A549 (cell line): ENCODE measurements at regions not wholly inside any gene's neighbourhood (a gene's known extent, or its start where the extent isn't known, plus 50 kb on each side); places are given as distances from the start of the nearest gene placed in this dataset.

Experiments used
- ATAC-seq, 2 experiments: fragments of 200-7000 bp in 1 of 2; fragments of >200 bp in 1 of 2; cut with Nextera tagmentation in 1 of 2; cut with Tn5 transposase in 1 of 2; 3 replicates each; pipeline versions ENCODE4 v1.8.0 to v1.9.1; 2018 to 2020; ENCODE audit warnings: mild to moderate bottlenecking in 1 of 2, moderate library complexity in 1 of 2
- CTCF ChIA-PET: fragments of 300-600 bp; sonication (Branson Sonifier 250); formaldehyde crosslinking; extraction: SDS; loops from one replicate; lab custom pipeline; 2021; ENCODE audit warnings: antibody characterized with exemption, inconsistent platforms; lab: Yijun Ruan, JAX
- POLR2A ChIA-PET: fragments of 350-600 bp; formaldehyde crosslinking; extraction: SDS; loops from one replicate; lab custom pipeline; 2021; ENCODE audit warnings: antibody characterized with exemption, inconsistent platforms; lab: Yijun Ruan, JAX
- DNase-seq, 2 experiments: peaks; one replicate each; pipeline versions ENCODE4 v3.0.0 to v3.0.0-alpha.2; 2011 to 2016; ENCODE audit warnings: low read depth in 1 of 2, low spot score in 1 of 2
- FAIRE-seq: peaks from 2 replicates; lab custom pipeline; 2011; peaks lifted over from hg19 to GRCh38; lab: Jason Lieb, UNC
- H3K27ac ChIP-seq, 2 experiments: fragments of >200 bp; sonication (Bioruptor Twin); formaldehyde crosslinking; 3 replicates each; pipeline ENCODE4 v1.5.1; 2016 to 2017
- H3K4me1 ChIP-seq: fragments of >200 bp; sonication (Bioruptor Twin); formaldehyde crosslinking; 3 replicates; pipeline ENCODE4 v1.6.1; 2016
- H3K4me2 ChIP-seq: fragments of >200 bp; sonication (Bioruptor Twin); formaldehyde crosslinking; 3 replicates; pipeline ENCODE4 v1.6.1; 2016
- H3K4me3 ChIP-seq: fragments of >200 bp; sonication (Bioruptor Twin); formaldehyde crosslinking; 3 replicates; pipeline ENCODE4 v1.5.1; 2016
- H3K9me3 ChIP-seq: fragments of >200 bp; sonication (Bioruptor Twin); formaldehyde crosslinking; 3 replicates; pipeline ENCODE4 v1.6.1; 2016
- ATOH8 ChIP-seq: fragments of 250-450 bp; sonication (Bioruptor Pico); IDR thresholded peaks from 2 replicates; pipeline ENCODE4 v1.5.0; 2020; ENCODE audit warnings: low read depth, mild to moderate bottlenecking, moderate library complexity
- E2F6 ChIP-seq: IDR thresholded peaks from 2 replicates; pipeline ENCODE4 v1.6.1; 2012; ENCODE audit warnings: low read depth, borderline replicate concordance
- EHF ChIP-seq: fragments of 250-450 bp; sonication (Bioruptor Pico); IDR thresholded peaks from 2 replicates; pipeline ENCODE4 v1.5.0; 2020; ENCODE audit warnings: mild to moderate bottlenecking
- EHMT2 ChIP-seq: fragments of 200-600 bp; sonication (generic); IDR thresholded peaks from 2 replicates; pipeline ENCODE4 v1.6.1; 2016; ENCODE audit warnings: antibody characterized with exemption, low read depth, mild to moderate bottlenecking, moderate library complexity
- ELK1 ChIP-seq: fragments of 150-350 bp; IDR thresholded peaks from 2 replicates; pipeline ENCODE4 v1.6.1; 2014; ENCODE audit warnings: low read depth, mild to moderate bottlenecking, low read length
- FOSB ChIP-seq: fragments of 250-450 bp; sonication (Bioruptor Pico); IDR thresholded peaks from 2 replicates; pipeline ENCODE4 v1.5.0; 2020; ENCODE audit warnings: mild to moderate bottlenecking, moderate library complexity
- FOXS1 ChIP-seq: fragments of 250-450 bp; sonication (Bioruptor Pico); IDR thresholded peaks from 2 replicates; pipeline ENCODE4 v1.5.0; 2020; ENCODE audit warnings: mild to moderate bottlenecking, moderate library complexity
- GATA3 ChIP-seq: IDR thresholded peaks from 2 replicates; pipeline ENCODE4 v1.6.1; 2012; ENCODE audit warnings: borderline replicate concordance
- HDAC2 ChIP-seq: fragments of 200-600 bp; sonication (generic); IDR thresholded peaks from 2 replicates; pipeline ENCODE4 v1.6.1; 2016
- HOXB5 ChIP-seq: fragments of 250-450 bp; sonication (Bioruptor Pico); IDR thresholded peaks from 2 replicates; pipeline ENCODE4 v1.5.0; 2020; ENCODE audit warnings: mild to moderate bottlenecking, moderate library complexity
- MAFK ChIP-seq: fragments of 450-650 bp; IDR thresholded peaks from 2 replicates; pipeline ENCODE4 v1.6.1; 2014; ENCODE audit not compliant: partially characterized antibody
- MAX ChIP-seq: IDR thresholded peaks from 2 replicates; pipeline ENCODE4 v1.6.1; 2012
- MAZ ChIP-seq: fragments of 150-350 bp; IDR thresholded peaks from 2 replicates; pipeline ENCODE4 v1.6.1; 2014; ENCODE audit warnings: antibody characterized with exemption, low read depth, low read length, borderline replicate concordance
- MYC ChIP-seq: IDR thresholded peaks from 2 replicates; pipeline ENCODE4 v1.6.1; 2012; ENCODE audit warnings: mild to moderate bottlenecking, inconsistent platforms, low read length, improper control_type of control experiment, borderline replicate concordance
- POLR2AphosphoS2 ChIP-seq: conservative IDR thresholded peaks from 2 replicates; pipeline ENCODE4 v1.6.1; 2012; ENCODE audit warnings: low read length, improper control_type of control experiment, inconsistent platforms
- RAD21 ChIP-seq, 2 experiments: fragments of >200 bp in 1 of 2; sonication (Bioruptor Twin) in 1 of 2; formaldehyde crosslinking in 1 of 2; IDR thresholded peaks in 1 of 2; conservative IDR thresholded peaks in 1 of 2; 2 replicates in 1 of 2; 3 replicates in 1 of 2; pipeline ENCODE4 v1.6.1; 2012 to 2018; ENCODE audit warnings: inconsistent platforms in 1 of 2
- RCOR1 ChIP-seq: fragments of 150-350 bp; IDR thresholded peaks from 2 replicates; pipeline ENCODE4 v1.6.1; 2014; ENCODE audit warnings: antibody characterized with exemption, low read length, low read depth
- USF2 ChIP-seq: fragments of 450-650 bp; IDR thresholded peaks from 2 replicates; pipeline ENCODE4 v1.6.1; 2014; ENCODE audit warnings: antibody characterized with exemption
- ZNF302 ChIP-seq: fragments of 250-450 bp; sonication (Bioruptor Pico); IDR thresholded peaks from 2 replicates; pipeline ENCODE4 v1.9.0; 2021; ENCODE audit warnings: inconsistent platforms, mild to moderate bottlenecking, moderate library complexity
- WGBS: methylation state at CpG from one replicate; pipeline ENCODE4 v1.1.6; 2017; ENCODE audit errors: missing lambda C conversion rate; 5-methylcytosine and 5-hydroxymethylcytosine counted together
- TF ChIP-seq, protein P1 (sequence below): fragments of 250-450 bp; sonication (Bioruptor Pico); IDR thresholded peaks from 2 replicates; pipeline ENCODE4 v1.5.0; 2021; ENCODE audit warnings: mild to moderate bottlenecking, moderate library complexity, borderline replicate concordance
- TF ChIP-seq, protein P2 (sequence below): IDR thresholded peaks from 2 replicates; pipeline ENCODE4 v1.6.1; 2012

- ChIA-PET CTCF (no interaction called here), POLR2A (no interaction called here)
- 81% methylated on average over 5 of the region's 5 CpGs for WGBS
- no peak overlapping the region for H3K4me2 ChIP-seq
- H3K4me3 ChIP-seq, result no peak overlapping the region
- no peaks in the 10 kb centered on the region for H3K4me1 ChIP-seq
- TF ChIP-seq RCOR1 (no peak), MAZ (no peak), POLR2AphosphoS2 (no peak), FOXS1 (no peak), HDAC2 (no peak), ATOH8 (CRISPR knock-in tag) (no peak)
- TF ChIP-seq, protein P1, sequence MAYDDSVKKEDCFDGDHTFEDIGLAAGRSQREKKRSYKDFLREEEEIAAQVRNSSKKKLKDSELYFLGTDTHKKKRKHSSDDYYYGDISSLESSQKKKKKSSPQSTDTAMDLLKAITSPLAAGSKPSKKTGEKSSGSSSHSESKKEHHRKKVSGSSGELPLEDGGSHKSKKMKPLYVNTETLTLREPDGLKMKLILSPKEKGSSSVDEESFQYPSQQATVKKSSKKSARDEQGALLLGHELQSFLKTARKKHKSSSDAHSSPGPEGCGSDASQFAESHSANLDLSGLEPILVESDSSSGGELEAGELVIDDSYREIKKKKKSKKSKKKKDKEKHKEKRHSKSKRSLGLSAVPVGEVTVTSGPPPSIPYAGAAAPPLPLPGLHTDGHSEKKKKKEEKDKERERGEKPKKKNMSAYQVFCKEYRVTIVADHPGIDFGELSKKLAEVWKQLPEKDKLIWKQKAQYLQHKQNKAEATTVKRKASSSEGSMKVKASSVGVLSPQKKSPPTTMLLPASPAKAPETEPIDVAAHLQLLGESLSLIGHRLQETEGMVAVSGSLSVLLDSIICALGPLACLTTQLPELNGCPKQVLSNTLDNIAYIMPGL (CRISPR knock-in tag), result no peak
- H3K9me3 ChIP-seq, result no peaks in the 10 kb centered on the region
- no peak for ATAC-seq
- DNase-seq, result no peak
- no peak for FAIRE-seq
- no peak overlapping the region for H3K27ac ChIP-seq
Observed at GRCh38 chr3:109944836-109945235, 607.5 kb upstream of the DPPA4 start.

GRCh38 chr3:109952924-109953323 is 615.6 kb upstream of the DPPA4 start:
- no peak overlapping the region for H3K27ac ChIP-seq
- H3K4me2 ChIP-seq, result no peak overlapping the region
- TF ChIP-seq ELK1 (no peak), RAD21 (conservative IDR thresholded peaks at IDR 0.05 in 1 of 2, IDR thresholded peaks at IDR 0.05 in 1 of 2) (no peak), MAFK (no peak), HOXB5 (CRISPR knock-in tag) (no peak), ZNF302 (CRISPR knock-in tag) (no peak), MYC (no peak), MAZ (no peak), EHF (CRISPR knock-in tag) (no peak), USF2 (no peak), FOSB (CRISPR knock-in tag) (no peak), GATA3 (no peak), MAX (no peak), EHMT2 (no peak), E2F6 (no peak)
- TF ChIP-seq, protein P2, sequence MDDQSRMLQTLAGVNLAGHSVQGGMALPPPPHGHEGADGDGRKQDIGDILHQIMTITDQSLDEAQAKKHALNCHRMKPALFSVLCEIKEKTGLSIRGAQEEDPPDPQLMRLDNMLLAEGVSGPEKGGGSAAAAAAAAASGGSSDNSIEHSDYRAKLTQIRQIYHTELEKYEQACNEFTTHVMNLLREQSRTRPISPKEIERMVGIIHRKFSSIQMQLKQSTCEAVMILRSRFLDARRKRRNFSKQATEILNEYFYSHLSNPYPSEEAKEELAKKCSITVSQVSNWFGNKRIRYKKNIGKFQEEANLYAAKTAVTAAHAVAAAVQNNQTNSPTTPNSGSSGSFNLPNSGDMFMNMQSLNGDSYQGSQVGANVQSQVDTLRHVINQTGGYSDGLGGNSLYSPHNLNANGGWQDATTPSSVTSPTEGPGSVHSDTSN, result no peak
- TF ChIP-seq, protein P1 (CRISPR knock-in tag), result no peak
- no peaks in the 10 kb centered on the region for H3K9me3 ChIP-seq
- POLR2A ChIA-PET, result no interaction called here
- FAIRE-seq, result no peak
- CTCF ChIA-PET, result no interaction called here
- ATAC-seq, result no peak
- no peak for DNase-seq
- 82% methylated on average over 2 of the region's 2 CpGs for WGBS
- no peak overlapping the region for H3K4me3 ChIP-seq
- H3K4me1 ChIP-seq, result no peaks in the 10 kb centered on the region
